NCI-H128 (cell line): ENCODE measurements at regions not wholly inside any gene's neighbourhood (a gene's known extent, or its start where the extent isn't known, plus 50 kb on each side); places are given as distances from the start of the nearest gene placed in this dataset.
"Not testable (repeated sequence)": the region's sequence is repeated elsewhere in the genome, so short reads cannot be mapped to it uniquely, and the experiment has no call there.

Experiments used
- DNase-seq: peaks from one replicate; lab custom pipeline; 2025; ENCODE audit not compliant: unreplicated experiment; lab: John Stamatoyannopoulos, UW

- DNase-seq, result no peak
Measured at GRCh38 chr1:30171537-30172298, 551.7 kb downstream of the MATN1 start.

GRCh38 chr1:30169269-30169668, 554.1 kb downstream of the MATN1 start:
- no peak for DNase-seq

- no peak for DNase-seq
Measured at GRCh38 chr1:30166174-30166573, 557.2 kb downstream of the MATN1 start.

- DNase-seq, result no peak
Measured at GRCh38 chr1:30165116-30165515, 558.3 kb downstream of the MATN1 start.

GRCh38 chr1:30164693-30165092, 558.7 kb downstream of the MATN1 start:
- DNase-seq, result no peak

GRCh38 chr1:30162565-30162964, 560.8 kb downstream of the MATN1 start:
- no peak for DNase-seq

GRCh38 chr1:30161953-30162352, 561.4 kb downstream of the MATN1 start:
- no peak for DNase-seq

GRCh38 chr1:30160999-30161689, 562.2 kb downstream of the MATN1 start:
- no peak for DNase-seq

- DNase-seq, result no peak
Measured at GRCh38 chr1:30159015-30159414, 564.4 kb downstream of the MATN1 start.

GRCh38 chr1:30155698-30156097, 567.7 kb downstream of the MATN1 start:
- DNase-seq, result not testable (repeated sequence)

- not testable (repeated sequence) for DNase-seq
Measured at GRCh38 chr1:30155253-30155652, 568.1 kb downstream of the MATN1 start.

- no peak for DNase-seq
Measured at GRCh38 chr1:30153743-30154449, 569.5 kb downstream of the MATN1 start.

GRCh38 chr1:30151826-30152225, 571.6 kb downstream of the MATN1 start:
- DNase-seq, result no peak

- no peak for DNase-seq
Measured at GRCh38 chr1:30151119-30151518, 572.3 kb downstream of the MATN1 start.

GRCh38 chr1:30149226-30149625, 574.2 kb downstream of the MATN1 start:
- no peak for DNase-seq

GRCh38 chr1:30148676-30149075, 574.7 kb downstream of the MATN1 start:
- DNase-seq, result no peak

GRCh38 chr1:30147188-30147587, 576.2 kb downstream of the MATN1 start:
- DNase-seq, result no peak

- DNase-seq, result no peak
Measured at GRCh38 chr1:30146448-30146847, 576.9 kb downstream of the MATN1 start.

GRCh38 chr1:30145723-30146303, 577.6 kb downstream of the MATN1 start:
- DNase-seq, result no peak

GRCh38 chr1:30144831-30145230, 578.6 kb downstream of the MATN1 start:
- DNase-seq, result no peak

GRCh38 chr1:30143517-30143916, 579.9 kb downstream of the MATN1 start:
- DNase-seq, result no peak

GRCh38 chr1:30140566-30140965, 582.8 kb downstream of the MATN1 start:
- no peak for DNase-seq
